Heart left ventricle (tissue), 16 donors: ENCODE measurements at regions not wholly inside any gene's neighbourhood (a gene's known extent, or its start where the extent isn't known, plus 50 kb on each side); places are given as distances from the start of the nearest gene placed in this dataset.

Experiments used
- ATAC-seq, 4 donors: fragments of 200-7000 bp; cut with Tn5 transposase; one replicate each; pipeline ENCODE4 v1.9.1; 2020 to 2022; ENCODE audit warnings: moderate library complexity in 4 of 4, mild to moderate bottlenecking in 3 of 4, moderate number of reproducible peaks in 1 of 4
- DNase-seq, 5 donors: peaks; one replicate each; pipeline ENCODE4 v3.0.0-alpha.2; 2020
- H3K27ac ChIP-seq, 12 donors: fragments of 200-600 bp; sonication (generic) in 4 of 12; one replicate each; pipeline versions ENCODE4 v1.5.0 to v1.8.0; 2016 to 2022; ENCODE audit warnings: mild to moderate bottlenecking in 2 of 12
- H3K27me3 ChIP-seq, 9 donors: fragments of 200-600 bp; sonication (generic) in 2 of 9; one replicate each; pipeline versions ENCODE4 v1.5.1 to v1.8.0; 2016 to 2022; ENCODE audit warnings: mild to moderate bottlenecking in 3 of 9
- H3K36me3 ChIP-seq, 9 donors: fragments of 200-600 bp; sonication (generic) in 2 of 9; one replicate each; pipeline versions ENCODE4 v1.5.0 to v1.8.0; 2018 to 2022; ENCODE audit warnings: mild to moderate bottlenecking in 2 of 9
- H3K4me1 ChIP-seq, 12 donors: fragments of 200-600 bp; sonication (generic) in 4 of 12; one replicate each; pipeline versions ENCODE4 v1.5.0 to v1.8.0; 2016 to 2022; ENCODE audit warnings: mild to moderate bottlenecking in 3 of 12
- H3K4me3 ChIP-seq, 12 donors: fragments of 200-600 bp; sonication (generic) in 4 of 12; one replicate each; pipeline versions ENCODE4 v1.5.0 to v1.8.0; 2017 to 2022; ENCODE audit warnings: mild to moderate bottlenecking in 9 of 12, moderate library complexity in 4 of 12
- H3K9me3 ChIP-seq, 12 donors: fragments of 200-600 bp; sonication (generic) in 4 of 12; one replicate each; pipeline versions ENCODE4 v1.5.0 to v1.8.0; 2016 to 2022; ENCODE audit warnings: mild to moderate bottlenecking in 1 of 12
- CTCF ChIP-seq, 12 donors: fragments of 200-600 bp; sonication (generic) in 4 of 12; IDR thresholded peaks; one replicate each; pipeline versions ENCODE4 v1.5.0 to v1.8.0; 2018 to 2022; ENCODE audit warnings: antibody characterized with exemption in 12 of 12, mild to moderate bottlenecking in 5 of 12
- POLR2A ChIP-seq, 2 donors: fragments of 450-650 bp; IDR thresholded peaks; one replicate each; pipeline ENCODE4 v1.6.1; 2017; ENCODE audit warnings: antibody characterized with exemption in 2 of 2, mild to moderate bottlenecking in 2 of 2, moderate library complexity in 2 of 2
- WGBS, 4 donors: extraction: QIAGEN DNeasy Blood & Tissue Kit in 2 of 4; methylation state at CpG; one replicate each; pipeline versions ENCODE4 v1.1.5 to v1.1.7; 2013 to 2018; 5-methylcytosine and 5-hydroxymethylcytosine counted together
- intact Hi-C, 10 donors: fragments of 100-400 bp; cut with DNase I; formaldehyde crosslinking; loops; one replicate each; pipeline versions ENCODE4 v1.11.1 to v1.14.2; 2022
- donor health status: ischemic (EF 13 %, LVEDD 7.1; RV severe dilation, severe dysfunction).
- donor health status: healthy with polysubstance abuse.
- donor health status: DM: no; HTN: yes; CAD: no.
- donor health status: DM: no; HTN: no; CAD: no.
- donor health status: ischemic (EF 25% LVEDD 6.9; RV normal size, moderate dysfunction).
- donor health status: ischemic (EF 25% LVEDD 5.7; RV mildly dilated, moderate dysfunction).
- donor health status: healthy.
- donor health status: DM: yes; HTN: yes; CAD: no.
- donor health status: ischemic (EF 35%, LVEDD 5.7; RV mildly dilated, moderate dysfunction).
- donor health status: nonischemic (EF 11% LVEDD 7.7; RV severe dilation, severe dysfunction).
- donor health status: DM: yes; HTN: yes; CAD: no.
- donor health status: PGD.
- donor health status: ischemic (EF 29% LVEDD 5.4; RV normal size, mild dysfunction).
- donor health status: nonischemic (EF 23%, LVEDD 6.1; RV moderate dilation, normal function).

DNA sequence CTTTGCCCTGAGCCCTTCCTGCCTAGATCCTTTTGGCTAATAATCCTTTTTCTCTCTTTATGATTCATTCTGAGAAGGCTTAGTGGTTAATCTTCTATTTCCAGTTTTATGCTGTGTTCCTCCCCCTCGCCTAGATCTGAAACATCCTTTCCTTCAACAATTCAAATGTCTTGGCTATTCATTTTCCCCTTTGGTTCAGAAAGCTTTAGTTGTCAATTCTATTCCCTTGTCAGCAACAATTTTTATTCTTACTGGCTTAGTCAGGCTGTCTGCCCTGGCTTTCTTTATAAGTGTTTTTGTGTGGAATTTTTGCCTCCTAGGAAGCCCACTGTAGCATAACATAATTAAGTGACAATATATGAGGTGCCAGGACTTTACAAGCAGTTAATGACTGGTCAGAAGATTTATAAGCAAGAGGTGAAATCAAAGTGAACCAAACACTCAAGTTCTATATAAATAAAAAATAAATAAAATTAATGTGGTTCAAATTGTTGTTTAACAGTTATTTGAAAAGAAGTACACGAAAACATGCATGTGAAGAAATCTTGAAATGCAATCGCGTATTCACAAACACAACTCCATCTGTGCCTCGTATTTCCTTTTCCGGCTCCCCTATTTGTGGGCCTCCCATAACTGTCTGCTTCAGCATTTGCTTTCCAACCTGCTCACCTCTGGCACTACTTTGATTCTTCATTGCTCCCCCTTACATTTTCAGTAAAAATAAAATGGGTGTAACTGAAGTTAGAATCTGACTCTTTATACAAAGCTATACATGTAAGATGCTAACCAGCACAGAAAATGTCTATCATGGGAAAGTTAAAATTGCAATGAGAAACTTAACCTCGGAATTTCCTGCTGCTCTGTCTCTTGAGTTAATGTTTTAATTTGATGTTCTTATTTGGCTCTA is 235.4 kb downstream of the SPRY1 start:
- DNase-seq (no peak), ATAC-seq (no peak)
- 81 to 86% (median 84%) methylated on average over 7 of the region's 7 CpGs for WGBS, 4 donors
- peaks cover 0 to 4% (median 0%) of the 10 kb centered on the region in 12 donors for H3K4me1 ChIP-seq
- H3K4me3 ChIP-seq = no peak overlapping the region
- TF ChIP-seq POLR2A (IDR thresholded peaks at IDR 0.05) (no peak), CTCF (IDR thresholded peaks at IDR 0.05) (no peak)
- intact Hi-C loops = no loop called here
- H3K36me3 ChIP-seq = no peaks in the 10 kb centered on the region
- H3K27ac ChIP-seq = no peak overlapping the region
- peaks cover 0 to 18% (median 0%) of the 10 kb centered on the region in 12 donors for H3K9me3 ChIP-seq
- H3K27me3 ChIP-seq = no peaks in the 10 kb centered on the region

- peaks cover 0 to 23% (median 0%) of the 10 kb centered on the region in 12 donors for H3K9me3 ChIP-seq
- H3K4me3 ChIP-seq = no peak overlapping the region
- H3K27ac ChIP-seq = no peak overlapping the region
- TF ChIP-seq CTCF (IDR thresholded peaks at IDR 0.05) = no peak
- TF ChIP-seq POLR2A (IDR thresholded peaks at IDR 0.05) = no peak
- intact Hi-C loops = no loop called here
- ATAC-seq (no peak), DNase-seq (no peak)
- 89 to 91% (median 90%) methylated on average over 3 of the region's 3 CpGs for WGBS, 4 donors
- H3K27me3 ChIP-seq = no peaks in the 10 kb centered on the region
- peaks cover 0 to 4% (median 0%) of the 10 kb centered on the region in 12 donors for H3K4me1 ChIP-seq
- no peaks in the 10 kb centered on the region for H3K36me3 ChIP-seq
Observed at GRCh38 chr4:123632693-123633030, 236.1 kb downstream of the SPRY1 start.

DNA sequence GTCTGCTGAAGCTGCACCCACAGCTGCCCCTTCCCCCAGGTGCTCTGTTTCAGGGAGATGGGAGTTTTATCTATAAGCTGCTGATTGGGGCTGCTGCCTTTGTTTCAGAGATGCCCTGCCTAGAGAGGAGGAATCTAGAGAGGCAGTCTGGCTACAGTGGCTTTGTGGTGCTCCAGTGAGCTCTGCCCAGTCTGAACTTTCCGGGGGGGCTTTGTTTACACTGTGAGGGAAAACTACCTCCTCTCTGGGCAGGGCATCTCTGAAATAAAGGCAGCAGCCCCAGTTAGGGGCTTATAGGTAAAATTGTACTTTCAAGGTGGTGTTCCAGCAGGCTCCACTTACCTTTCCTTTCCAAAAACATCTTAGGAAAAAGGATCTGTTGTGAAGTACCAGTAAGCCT is 242.2 kb downstream of the SPRY1 start:
- Histone ChIP-seq H3K27me3 (no peaks in the 10 kb centered on the region), H3K27ac (no peak overlapping the region), H3K4me3 (no peak overlapping the region), H3K4me1 (no peaks in the 10 kb centered on the region), H3K9me3 (peaks cover 0 to 23% (median 0%) of the 10 kb centered on the region in 12 donors), H3K36me3 (no peaks in the 10 kb centered on the region)
- no peak for DNase-seq
- no peak for ATAC-seq
- 60 to 86% (median 83%) methylated on average over 1 of the region's 1 CpG for WGBS, 4 donors
- no peak for TF ChIP-seq POLR2A (IDR thresholded peaks at IDR 0.05)
- no peak for TF ChIP-seq CTCF (IDR thresholded peaks at IDR 0.05)
- intact Hi-C loops = no loop called here

GRCh38 chr4:123640271-123640670 is 243.7 kb downstream of the SPRY1 start:
- ATAC-seq (no peak), DNase-seq (no peak)
- Histone ChIP-seq H3K4me1 (no peaks in the 10 kb centered on the region), H3K36me3 (no peaks in the 10 kb centered on the region), H3K4me3 (no peak overlapping the region), H3K27me3 (no peaks in the 10 kb centered on the region), H3K27ac (no peak overlapping the region), H3K9me3 (peaks cover 0 to 16% (median 0%) of the 10 kb centered on the region in 12 donors)
- intact Hi-C loops = no loop called here
- no peak for TF ChIP-seq CTCF (IDR thresholded peaks at IDR 0.05)
- TF ChIP-seq POLR2A (IDR thresholded peaks at IDR 0.05) = no peak
